ENCODE measurements at regions not wholly inside any gene's neighbourhood (a gene's known extent, or its start where the extent isn't known, plus 50 kb on each side); places are given as distances from the start of the nearest gene placed in this dataset.

DNA sequence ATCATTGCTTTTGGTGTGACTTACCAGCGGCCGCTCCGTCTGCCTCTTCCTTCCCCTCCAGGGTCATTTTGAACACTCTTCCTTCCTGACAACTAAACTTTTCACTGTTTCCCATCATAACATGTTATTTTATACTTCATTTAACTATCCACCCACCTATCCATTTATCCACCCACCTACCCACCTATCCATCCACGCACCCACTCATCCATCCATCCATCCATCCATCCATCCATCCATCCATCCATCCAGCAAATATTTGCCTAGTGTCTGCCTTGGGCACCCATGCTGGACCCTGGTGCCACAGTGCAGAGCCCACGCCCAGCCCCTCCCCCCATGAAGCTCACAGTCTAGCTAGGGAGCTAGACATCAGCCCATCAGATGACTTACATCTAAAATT lies 254.9 kb downstream of the TLE3 start (continued):
- TF ChIP-seq REST (IDR thresholded peaks at IDR 0.05) (no peak), HNF4A (conservative IDR thresholded peaks at IDR 0.05) (no peak)

GRCh38 chr15:69843276-69843899 lies 254.3 kb downstream of the TLE3 start:
- no peaks in the 10 kb centered on the region for H3K36me3 ChIP-seq (ENCODE audit: control insufficient read depth in 4 of 4, insufficient read depth in 3 of 4, low read depth in 1 of 4, low read length in 3 of 4)
- no peak overlapping the region for H3K9ac ChIP-seq (ENCODE audit: low read depth in 1 of 2, low read length in 2 of 2)
- H3K9me3 ChIP-seq (ENCODE audit: control insufficient read depth in 4 of 4, low read length in 3 of 4): no peaks in the 10 kb centered on the region
- WGBS: 71% methylated on average over 13 of the region's 13 CpGs
- DNase-seq (ENCODE audit: low spot score): no peak
- no peak for TF ChIP-seq REST (IDR thresholded peaks at IDR 0.05)
- no peaks in the 10 kb centered on the region for H3K4me1 ChIP-seq (ENCODE audit: control insufficient read depth in 4 of 4, insufficient read depth in 4 of 4, low read length in 3 of 4)
- no peak overlapping the region for H3K4me3 ChIP-seq (ENCODE audit: low read depth in 1 of 3, low read length in 3 of 3)
- H3K27ac ChIP-seq (ENCODE audit: low read depth in 1 of 2, low read length in 2 of 2): no peak overlapping the region
- peaks cover 0 to 2% (median 0%) of the 10 kb centered on the region in 4 donors for H3K27me3 ChIP-seq (ENCODE audit: control insufficient read depth in 4 of 4, insufficient read depth in 4 of 4, low read length in 3 of 4)

GRCh38 chr15:69843900-69844304 lies 253.8 kb downstream of the TLE3 start:
- Histone ChIP-seq H3K9me3 (ENCODE audit: control insufficient read depth in 4 of 4, low read length in 3 of 4) (no peaks in the 10 kb centered on the region), H3K27ac (ENCODE audit: low read depth in 1 of 2, low read length in 2 of 2) (no peak overlapping the region), H3K4me3 (ENCODE audit: low read depth in 1 of 3, low read length in 3 of 3) (no peak overlapping the region), H3K27me3 (ENCODE audit: control insufficient read depth in 4 of 4, insufficient read depth in 4 of 4, low read length in 3 of 4) (peaks cover 0 to 2% (median 0%) of the 10 kb centered on the region in 4 donors), H3K9ac (ENCODE audit: low read depth in 1 of 2, low read length in 2 of 2) (no peak overlapping the region), H3K36me3 (ENCODE audit: control insufficient read depth in 4 of 4, insufficient read depth in 3 of 4, low read depth in 1 of 4, low read length in 3 of 4) (no peaks in the 10 kb centered on the region), H3K4me1 (ENCODE audit: control insufficient read depth in 4 of 4, insufficient read depth in 4 of 4, low read length in 3 of 4) (no peaks in the 10 kb centered on the region)
- no peak for DNase-seq (ENCODE audit: low spot score)
- TF ChIP-seq SP1 (IDR thresholded peaks at IDR 0.05) (no peak), CTCF (IDR thresholded peaks at IDR 0.05; ENCODE audit: low read depth, low read length, missing input control) (no peak), ATF3 (IDR thresholded peaks at IDR 0.05) (no peak)
- 76% methylated on average over 10 of the region's 10 CpGs for WGBS

Measured in liver (tissue), 8 donors.